ENCODE measurements at regions not wholly inside any gene's neighbourhood (a gene's known extent, or its start where the extent isn't known, plus 50 kb on each side); places are given as distances from the start of the nearest gene placed in this dataset.
"Not testable (repeated sequence)": the region's sequence is repeated elsewhere in the genome, so short reads cannot be mapped to it uniquely, and the experiment has no call there.

GRCh38 chr10:124174673-124175645, 81.6 kb upstream of the CHST15 start:
- DNase-seq, result no peak

- no peak for DNase-seq
Measured at GRCh38 chr10:124174071-124174566, 80.7 kb upstream of the CHST15 start.

GRCh38 chr10:124173298-124173900, 80.0 kb upstream of the CHST15 start:
- no peak for DNase-seq

DNA sequence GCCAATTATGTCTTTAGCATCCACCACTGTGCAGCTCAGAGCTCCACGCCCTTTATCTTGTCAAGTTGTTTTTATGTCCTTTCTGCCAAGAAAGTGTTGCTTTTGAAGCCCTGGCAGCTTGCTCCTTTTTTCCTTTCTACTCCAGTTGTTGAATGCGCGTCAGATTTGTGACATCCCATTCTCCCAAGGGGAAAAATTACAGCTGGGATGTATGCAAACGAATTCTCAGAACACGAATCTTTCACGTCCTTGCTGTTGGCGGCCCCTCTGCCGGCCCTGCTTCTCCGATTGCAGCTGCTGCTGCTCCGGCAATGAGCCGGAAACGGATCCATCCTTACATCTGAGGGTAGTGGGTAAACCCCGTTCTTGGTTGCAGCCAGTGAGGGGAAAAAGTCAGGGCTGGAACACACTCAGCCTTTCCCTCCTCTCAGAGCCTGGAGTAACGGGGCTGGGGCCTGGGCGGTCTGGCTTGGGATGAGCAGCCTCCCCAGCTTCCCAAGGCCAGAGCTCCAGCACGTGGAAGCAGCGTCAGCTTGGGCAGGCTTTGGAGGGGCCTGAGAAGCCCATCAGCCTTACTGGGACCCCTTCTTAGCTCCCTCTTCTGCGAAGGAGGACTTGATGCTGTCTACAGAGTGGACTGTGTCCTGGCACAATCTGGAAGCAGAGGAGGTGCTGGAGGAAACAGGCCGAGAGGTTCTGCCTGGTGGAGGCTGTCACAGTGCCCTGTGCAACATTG, 79.0 kb upstream of the CHST15 start:
- no peak for DNase-seq

- no peak for DNase-seq
Measured at GRCh38 chr10:124171561-124171960, 78.2 kb upstream of the CHST15 start.

DNA sequence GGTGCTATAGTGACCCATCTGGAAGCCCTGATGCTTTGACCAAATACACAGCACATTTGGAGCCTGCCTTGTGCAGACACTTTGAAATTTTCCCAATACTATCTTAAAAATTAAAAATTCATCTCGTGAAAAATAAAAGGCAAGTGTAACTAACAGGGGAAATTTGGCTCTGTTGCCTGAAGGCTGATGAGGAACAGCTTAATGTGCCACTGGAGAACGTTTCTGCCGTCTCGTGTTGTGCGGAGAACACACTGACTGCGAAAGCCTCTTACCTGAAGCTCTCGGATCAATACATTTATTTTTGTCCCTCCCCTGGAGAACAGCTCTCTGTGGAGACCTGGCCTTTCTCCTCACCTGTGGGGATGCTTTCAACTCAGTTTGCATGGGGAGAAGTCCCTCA, 77.2 kb upstream of the CHST15 start:
- no peak for DNase-seq

- no peak for DNase-seq
Measured at GRCh38 chr10:124168991-124169802, 75.8 kb upstream of the CHST15 start.

DNA sequence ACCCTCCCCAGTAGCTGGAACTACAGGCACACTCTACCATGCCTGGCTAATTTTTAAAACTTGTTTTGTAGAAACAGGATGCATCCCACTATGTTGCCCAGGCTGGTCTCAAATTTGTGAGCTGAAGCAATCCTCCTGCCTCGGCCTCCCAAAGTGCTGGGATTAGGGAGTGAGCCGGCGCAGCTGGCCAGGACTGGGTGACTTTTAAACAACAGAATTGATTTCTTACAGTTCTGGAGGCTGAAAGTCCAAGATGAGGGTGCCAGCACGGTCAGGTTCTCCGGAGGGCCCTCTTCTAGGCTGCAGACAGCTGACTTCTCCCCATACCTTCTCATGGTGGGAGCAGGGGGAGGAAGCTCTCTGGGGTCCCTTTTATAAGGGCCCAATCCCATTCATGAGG, 75.2 kb upstream of the CHST15 start:
- DNase-seq, result no peak

DNA sequence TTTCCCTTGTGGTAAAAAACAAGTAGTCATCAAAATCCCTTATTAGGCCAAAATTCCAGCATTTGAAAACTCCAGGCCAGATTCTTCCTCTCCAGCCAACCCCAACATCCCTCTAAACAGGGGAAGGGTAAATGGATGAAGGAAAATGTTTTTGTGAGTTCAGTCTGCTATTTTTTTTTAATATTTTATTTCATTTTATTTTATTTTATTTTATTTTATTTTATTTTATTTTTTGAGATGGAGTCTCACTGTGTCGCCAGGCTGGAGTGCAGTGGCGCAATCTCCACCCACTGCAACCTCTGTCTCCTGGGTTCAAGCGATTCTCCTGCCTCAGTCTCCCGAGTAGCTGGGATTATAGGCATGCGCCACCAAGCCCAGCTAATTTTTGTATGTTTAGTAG, 74.5 kb upstream of the CHST15 start:
- not testable (repeated sequence) for DNase-seq

GRCh38 chr10:124166431-124167125, 73.2 kb upstream of the CHST15 start:
- no peak for DNase-seq

- DNase-seq, result no peak
Measured at GRCh38 chr10:124165827-124166226, 72.4 kb upstream of the CHST15 start.

DNA sequence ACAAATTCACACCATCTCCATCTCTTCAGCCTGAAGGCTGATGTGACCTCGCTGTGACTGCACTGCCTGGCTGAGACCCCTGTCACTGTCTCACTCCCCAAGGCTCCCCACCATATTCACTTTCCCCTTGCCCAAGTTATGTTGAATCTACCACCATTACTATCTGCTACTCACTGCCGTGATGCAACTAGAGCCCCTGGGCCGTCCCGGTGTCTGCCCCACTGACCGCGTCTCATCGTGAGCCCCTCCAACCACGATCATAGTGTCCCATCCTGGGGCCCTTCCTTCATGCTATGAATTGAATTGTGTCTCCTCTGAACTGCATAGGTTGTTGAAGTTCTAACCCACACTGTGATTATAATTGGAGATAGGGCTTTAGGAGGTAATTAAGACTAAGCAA, 71.9 kb upstream of the CHST15 start:
- no peak for DNase-seq

- DNase-seq, result no peak
Measured at GRCh38 chr10:124164264-124164663, 70.9 kb upstream of the CHST15 start.

DNA sequence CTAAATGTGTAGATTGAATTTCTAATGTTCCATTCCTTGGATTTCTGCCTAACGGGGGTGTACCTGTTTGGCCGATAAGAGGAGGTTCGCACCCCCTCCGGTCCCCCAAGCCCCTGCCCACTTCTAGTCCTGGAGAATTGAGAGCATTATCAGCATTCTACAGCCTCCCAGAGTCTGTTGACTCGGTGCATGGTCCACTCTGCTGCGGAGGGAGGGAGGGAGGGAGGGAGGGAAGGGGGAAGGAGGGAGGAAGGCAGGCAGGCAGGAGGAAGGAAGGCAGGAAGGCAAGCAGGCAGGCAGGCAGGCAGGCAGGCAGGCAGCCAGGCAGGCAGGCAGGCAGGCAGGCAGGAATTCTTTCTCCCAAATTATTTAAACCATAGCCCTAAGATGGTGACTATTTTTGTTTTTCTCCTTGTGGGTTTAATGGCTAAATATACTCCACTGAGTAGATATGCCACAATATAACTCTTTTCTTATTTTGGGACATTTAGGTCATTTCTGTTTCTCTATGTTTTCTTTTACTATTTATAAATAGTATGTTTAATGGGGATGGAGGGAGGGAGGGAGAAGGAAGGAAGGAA, 69.5 kb upstream of the CHST15 start:
- no peak for DNase-seq

GRCh38 chr10:124162136-124162535, 68.7 kb upstream of the CHST15 start:
- DNase-seq, result no peak

DNA sequence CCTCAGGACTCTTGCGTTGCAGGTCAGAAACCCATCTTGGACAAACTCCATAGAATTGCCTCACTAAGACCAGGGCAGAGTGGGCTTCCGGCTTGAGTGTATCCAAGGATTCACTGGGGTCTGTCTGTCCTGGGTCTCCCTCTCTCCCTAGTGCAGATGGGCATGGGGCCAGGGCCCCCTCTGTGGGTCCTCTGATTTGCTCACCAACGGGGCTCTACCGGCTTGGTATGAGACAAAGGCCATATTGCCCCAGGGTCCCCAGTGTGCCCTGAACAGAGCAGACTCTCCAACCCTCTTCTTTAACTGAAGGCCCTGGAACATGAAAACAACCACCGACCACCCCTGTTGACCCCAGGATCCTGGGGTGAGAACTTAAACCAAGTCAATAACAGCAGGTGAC, 68.2 kb upstream of the CHST15 start:
- no peak for DNase-seq

DNA sequence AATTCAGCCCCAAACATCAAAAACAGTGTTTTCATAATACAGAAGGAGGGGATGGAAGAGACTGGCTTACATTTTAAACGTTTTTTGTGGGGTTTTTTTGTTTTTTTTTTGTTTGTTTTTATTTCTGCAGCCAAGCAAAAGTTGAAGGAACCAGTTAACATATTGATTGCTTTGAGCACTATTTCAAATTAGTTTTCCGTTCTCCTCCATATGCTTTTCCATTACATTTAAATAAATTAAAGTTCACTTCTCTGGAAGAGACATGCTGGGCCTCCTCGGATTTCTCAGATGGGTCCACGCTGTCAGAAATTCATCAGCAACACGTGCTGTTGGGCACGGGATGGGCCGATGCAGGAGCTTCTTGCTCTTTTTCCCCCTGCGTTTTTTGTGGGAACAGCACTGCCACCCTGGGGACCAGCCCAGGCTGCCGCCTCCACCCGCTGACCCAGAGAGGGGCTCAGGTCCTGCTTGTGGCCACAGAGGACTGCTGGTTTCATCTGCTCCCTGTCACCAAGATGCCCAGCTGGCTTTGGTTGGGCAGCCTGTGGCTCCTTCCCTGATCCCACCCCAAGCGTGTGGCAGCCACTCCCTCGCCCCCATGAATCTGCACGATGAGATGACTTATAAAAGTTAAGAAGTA, 67.7 kb upstream of the CHST15 start:
- no peak for DNase-seq

DNA sequence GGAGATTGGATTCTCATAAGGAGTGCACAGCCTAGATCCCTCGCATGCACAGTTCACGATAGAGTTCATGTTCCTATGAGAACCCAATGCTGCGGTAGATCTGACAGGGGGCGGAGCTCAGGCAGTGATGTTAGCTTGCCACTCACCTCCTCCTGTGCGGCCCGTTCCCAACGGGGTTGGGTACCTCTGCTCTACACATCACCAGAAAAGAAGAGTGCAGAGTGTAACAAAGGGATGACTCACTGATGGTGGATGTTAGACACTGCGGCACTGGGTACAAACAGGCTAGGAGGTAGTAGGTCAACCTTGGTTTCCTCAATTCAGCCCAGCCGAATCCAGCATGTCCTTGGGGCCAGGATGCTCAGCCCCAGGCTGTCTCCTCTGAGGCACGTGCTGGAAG, 66.8 kb upstream of the CHST15 start:
- no peak for DNase-seq

GRCh38 chr10:124159153-124159552, 65.8 kb upstream of the CHST15 start:
- DNase-seq, result no peak

DNA sequence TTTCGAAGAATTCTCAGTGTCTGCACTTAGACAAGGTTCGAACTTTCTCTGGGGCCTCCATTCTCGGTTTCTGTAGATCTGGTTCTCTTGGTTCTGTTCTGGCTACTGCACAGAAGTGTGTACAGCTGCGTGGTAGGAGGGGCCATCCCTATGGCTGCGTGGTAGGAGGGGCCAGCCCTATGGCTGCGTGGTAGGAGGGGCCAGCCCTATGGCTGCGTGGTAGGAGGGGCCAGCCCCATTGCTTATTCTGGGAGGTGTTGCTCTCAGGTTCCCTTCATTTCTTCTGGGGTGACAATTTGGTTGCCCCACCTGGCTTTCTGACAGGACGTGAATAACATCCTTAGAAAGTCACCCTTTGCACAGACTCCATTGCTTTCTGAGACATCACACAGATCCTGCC, 65.2 kb upstream of the CHST15 start:
- DNase-seq, result no peak

DNA sequence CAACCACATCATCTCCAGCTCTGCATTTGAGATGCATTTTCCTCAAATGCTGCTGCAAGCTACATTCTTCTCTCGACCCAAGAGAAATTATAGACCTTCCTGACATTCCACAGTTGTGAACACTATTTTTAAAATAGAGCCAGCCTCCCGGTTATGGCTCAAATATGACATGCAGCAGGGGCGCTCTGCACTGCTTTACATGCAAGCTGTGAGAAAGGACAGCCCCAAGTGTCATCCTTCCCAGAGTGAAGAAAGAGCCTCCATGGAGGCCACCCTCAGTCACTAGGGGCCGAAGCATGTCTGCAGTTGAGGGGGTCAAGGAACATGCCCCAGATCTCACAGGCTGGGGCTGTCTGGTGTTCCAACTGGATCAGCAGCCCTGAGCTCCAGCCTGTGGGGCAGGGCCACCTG, 63.9 kb upstream of the CHST15 start:
- DNase-seq, result no peak

Measured in 8988T (cell line).